Liver (tissue), 3 donors: ENCODE measurements at regions not wholly inside any gene's neighbourhood (a gene's known extent, or its start where the extent isn't known, plus 50 kb on each side); places are given as distances from the start of the nearest gene placed in this dataset.

Experiments
- EGR1 ChIP-seq, 2 donors: IDR thresholded peaks; 2 replicates each; pipeline ENCODE4 v1.6.1; 2016 to 2018; ENCODE audit warnings: antibody characterized with exemption in 2 of 2, low read depth in 2 of 2
- JUND ChIP-seq, 2 donors: IDR thresholded peaks; 2 replicates each; pipeline ENCODE4 v1.6.1; 2016; ENCODE audit warnings: antibody characterized with exemption in 2 of 2
- MAX ChIP-seq: IDR thresholded peaks from 2 replicates; pipeline ENCODE4 v1.6.1; 2016; ENCODE audit warnings: antibody characterized with exemption
- NR2F2 ChIP-seq: IDR thresholded peaks from 2 replicates; pipeline ENCODE4 v1.6.1; 2016; ENCODE audit warnings: antibody characterized with exemption
- RAD21 ChIP-seq, 2 donors: IDR thresholded peaks; 2 replicates each; pipeline ENCODE4 v1.6.1; 2016; ENCODE audit warnings: antibody characterized with exemption in 2 of 2, mild to moderate bottlenecking in 2 of 2
- RXRA ChIP-seq, 2 donors: IDR thresholded peaks; 2 replicates each; pipeline ENCODE4 v1.6.1; 2017 to 2018; ENCODE audit warnings: antibody characterized with exemption in 2 of 2, mild to moderate bottlenecking in 1 of 2
- SP1 ChIP-seq: IDR thresholded peaks from 2 replicates; pipeline ENCODE4 v1.6.1; 2018; ENCODE audit warnings: antibody characterized with exemption, mild to moderate bottlenecking
- TAF1 ChIP-seq: conservative IDR thresholded peaks from 2 replicates; pipeline ENCODE4 v1.6.1; 2016; ENCODE audit warnings: antibody characterized with exemption, mild to moderate bottlenecking
- YY1 ChIP-seq: IDR thresholded peaks from 2 replicates; pipeline ENCODE4 v1.6.1; 2016; ENCODE audit warnings: antibody characterized with exemption, mild to moderate bottlenecking
- ZBTB33 ChIP-seq: IDR thresholded peaks from 2 replicates; pipeline ENCODE4 v1.6.1; 2016; ENCODE audit warnings: antibody characterized with exemption
- TF ChIP-seq, protein P1 (sequence below): fragments of 150-350 bp; IDR thresholded peaks from 2 replicates; pipeline ENCODE4 v1.5.1; 2017; ENCODE audit warnings: improper control_type of control experiment, low read depth, low read length; ENCODE audit not compliant: missing input control
- TF ChIP-seq, protein P2 (sequence below): IDR thresholded peaks from 2 replicates; pipeline ENCODE4 v1.6.1; 2016; ENCODE audit warnings: antibody characterized with exemption, mild to moderate bottlenecking
- donor health status: healthy.
- donor health status: healthy.

GRCh38 chr1:192057766-192058165 is 100.5 kb upstream of the RGS18 start:
- TF ChIP-seq, protein P1, sequence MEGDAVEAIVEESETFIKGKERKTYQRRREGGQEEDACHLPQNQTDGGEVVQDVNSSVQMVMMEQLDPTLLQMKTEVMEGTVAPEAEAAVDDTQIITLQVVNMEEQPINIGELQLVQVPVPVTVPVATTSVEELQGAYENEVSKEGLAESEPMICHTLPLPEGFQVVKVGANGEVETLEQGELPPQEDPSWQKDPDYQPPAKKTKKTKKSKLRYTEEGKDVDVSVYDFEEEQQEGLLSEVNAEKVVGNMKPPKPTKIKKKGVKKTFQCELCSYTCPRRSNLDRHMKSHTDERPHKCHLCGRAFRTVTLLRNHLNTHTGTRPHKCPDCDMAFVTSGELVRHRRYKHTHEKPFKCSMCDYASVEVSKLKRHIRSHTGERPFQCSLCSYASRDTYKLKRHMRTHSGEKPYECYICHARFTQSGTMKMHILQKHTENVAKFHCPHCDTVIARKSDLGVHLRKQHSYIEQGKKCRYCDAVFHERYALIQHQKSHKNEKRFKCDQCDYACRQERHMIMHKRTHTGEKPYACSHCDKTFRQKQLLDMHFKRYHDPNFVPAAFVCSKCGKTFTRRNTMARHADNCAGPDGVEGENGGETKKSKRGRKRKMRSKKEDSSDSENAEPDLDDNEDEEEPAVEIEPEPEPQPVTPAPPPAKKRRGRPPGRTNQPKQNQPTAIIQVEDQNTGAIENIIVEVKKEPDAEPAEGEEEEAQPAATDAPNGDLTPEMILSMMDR: no peak
- no peak for TF ChIP-seq MAX
- no peak for TF ChIP-seq TAF1
- no peak for TF ChIP-seq RXRA (IDR thresholded peaks at IDR 0.05)
- TF ChIP-seq, protein P2, sequence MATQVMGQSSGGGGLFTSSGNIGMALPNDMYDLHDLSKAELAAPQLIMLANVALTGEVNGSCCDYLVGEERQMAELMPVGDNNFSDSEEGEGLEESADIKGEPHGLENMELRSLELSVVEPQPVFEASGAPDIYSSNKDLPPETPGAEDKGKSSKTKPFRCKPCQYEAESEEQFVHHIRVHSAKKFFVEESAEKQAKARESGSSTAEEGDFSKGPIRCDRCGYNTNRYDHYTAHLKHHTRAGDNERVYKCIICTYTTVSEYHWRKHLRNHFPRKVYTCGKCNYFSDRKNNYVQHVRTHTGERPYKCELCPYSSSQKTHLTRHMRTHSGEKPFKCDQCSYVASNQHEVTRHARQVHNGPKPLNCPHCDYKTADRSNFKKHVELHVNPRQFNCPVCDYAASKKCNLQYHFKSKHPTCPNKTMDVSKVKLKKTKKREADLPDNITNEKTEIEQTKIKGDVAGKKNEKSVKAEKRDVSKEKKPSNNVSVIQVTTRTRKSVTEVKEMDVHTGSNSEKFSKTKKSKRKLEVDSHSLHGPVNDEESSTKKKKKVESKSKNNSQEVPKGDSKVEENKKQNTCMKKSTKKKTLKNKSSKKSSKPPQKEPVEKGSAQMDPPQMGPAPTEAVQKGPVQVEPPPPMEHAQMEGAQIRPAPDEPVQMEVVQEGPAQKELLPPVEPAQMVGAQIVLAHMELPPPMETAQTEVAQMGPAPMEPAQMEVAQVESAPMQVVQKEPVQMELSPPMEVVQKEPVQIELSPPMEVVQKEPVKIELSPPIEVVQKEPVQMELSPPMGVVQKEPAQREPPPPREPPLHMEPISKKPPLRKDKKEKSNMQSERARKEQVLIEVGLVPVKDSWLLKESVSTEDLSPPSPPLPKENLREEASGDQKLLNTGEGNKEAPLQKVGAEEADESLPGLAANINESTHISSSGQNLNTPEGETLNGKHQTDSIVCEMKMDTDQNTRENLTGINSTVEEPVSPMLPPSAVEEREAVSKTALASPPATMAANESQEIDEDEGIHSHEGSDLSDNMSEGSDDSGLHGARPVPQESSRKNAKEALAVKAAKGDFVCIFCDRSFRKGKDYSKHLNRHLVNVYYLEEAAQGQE: no peak
- TF ChIP-seq NR2F2: no peak
- no peak for TF ChIP-seq EGR1 (IDR thresholded peaks at IDR 0.05; ENCODE audit: low read depth in 2 of 2)
- no peak for TF ChIP-seq YY1
- no peak for TF ChIP-seq ZBTB33
- TF ChIP-seq RAD21 (IDR thresholded peaks at IDR 0.05): no peak
- TF ChIP-seq SP1: no peak
- TF ChIP-seq JUND (IDR thresholded peaks at IDR 0.05): no peak
